Urinary bladder (tissue), 4 donors: ENCODE measurements at regions not wholly inside any gene's neighbourhood (a gene's known extent, or its start where the extent isn't known, plus 50 kb on each side); places are given as distances from the start of the nearest gene placed in this dataset. TPM values are rescaled to one million over a fixed set of nuclear protein-coding genes. Genes with fewer than 3 reads are reported as not detected.

Experiments
- DNase-seq: peaks from one replicate; pipeline ENCODE4 v3.0.0-alpha.2; 2015; ENCODE audit errors: extremely low spot score
- H3K27ac ChIP-seq: one replicate; pipeline ENCODE4 v1.5.1; 2013; ENCODE audit warnings: low read depth, mild to moderate bottlenecking, moderate library complexity
- H3K36me3 ChIP-seq: one replicate; pipeline ENCODE4 v1.6.1; 2013; ENCODE audit warnings: mild to moderate bottlenecking, moderate library complexity; ENCODE audit not compliant: insufficient read depth
- H3K4me1 ChIP-seq: one replicate; pipeline ENCODE4 v1.6.1; 2013; ENCODE audit warnings: mild to moderate bottlenecking, moderate library complexity; ENCODE audit not compliant: insufficient read depth
- H3K4me3 ChIP-seq: one replicate; pipeline ENCODE4 v1.5.1; 2013; ENCODE audit warnings: low read depth, low read length
- WGBS: extraction: QIAGEN DNeasy Blood & Tissue Kit; methylation state at CpG from one replicate; pipeline ENCODE4 v1.1.7; 2013; 5-methylcytosine and 5-hydroxymethylcytosine counted together
- small RNA-seq: library from RNA; depleted of rRNA; stranded (forward); fragments of <200 nt; gene quantifications from one replicate; pipeline ENCODE3, GENCODE V24; 2014
- donor health status: healthy with polysubstance abuse.
- donor health status: healthy.

- 15% methylated on average over 24 of the region's 24 CpGs for WGBS
- Histone ChIP-seq H3K4me1 (no peaks in the 10 kb centered on the region), H3K4me3 (no peak overlapping the region), H3K36me3 (no peaks in the 10 kb centered on the region), H3K27ac (no peak overlapping the region)
- DNase-seq: no peak
Observed at GRCh38 chr21:17454315-17455027, 58.4 kb upstream of the CXADR start.

- H3K4me3 ChIP-seq: no peak overlapping the region
- no peaks in the 10 kb centered on the region for H3K4me1 ChIP-seq
- no peaks in the 10 kb centered on the region for H3K36me3 ChIP-seq
- DNase-seq: no peak
- no peak overlapping the region for H3K27ac ChIP-seq
- 73% methylated on average over 4 of the region's 4 CpGs for WGBS
Observed at GRCh38 chr21:17455028-17455353, 57.9 kb upstream of the CXADR start.

GRCh38 chr21:17455451-17455850, 57.4 kb upstream of the CXADR start:
- Histone ChIP-seq H3K36me3 (no peaks in the 10 kb centered on the region), H3K27ac (no peak overlapping the region), H3K4me3 (no peak overlapping the region), H3K4me1 (no peaks in the 10 kb centered on the region)
- WGBS: 83% methylated on average over 6 of the region's 6 CpGs
- DNase-seq: no peak

- DNase-seq: no peak
- Histone ChIP-seq H3K4me3 (no peak overlapping the region), H3K27ac (no peak overlapping the region), H3K36me3 (no peaks in the 10 kb centered on the region), H3K4me1 (no peaks in the 10 kb centered on the region)
- WGBS: 78% methylated on average over 6 of the region's 6 CpGs
Observed at GRCh38 chr21:17458279-17458678, 54.6 kb upstream of the CXADR start.

GRCh38 chr21:17460094-17460493, 52.7 kb upstream of the CXADR start:
- Histone ChIP-seq H3K4me1 (no peaks in the 10 kb centered on the region), H3K27ac (no peak overlapping the region)

GRCh38 chr21:17461014-17461413, 51.8 kb upstream of the CXADR start:
- H3K27ac ChIP-seq: no peak overlapping the region
- H3K36me3 ChIP-seq: no peaks in the 10 kb centered on the region
- WGBS: 14% methylated on average over 3 of the region's 3 CpGs
- no peak for DNase-seq
- H3K4me3 ChIP-seq: no peak overlapping the region
- no peaks in the 10 kb centered on the region for H3K4me1 ChIP-seq

More at GRCh38 chr21:17460094-17460493, 52.7 kb upstream of the CXADR start:
- WGBS: 59% methylated on average over 2 of the region's 2 CpGs
- no peaks in the 10 kb centered on the region for H3K36me3 ChIP-seq
- DNase-seq: no peak
- no peak overlapping the region for H3K4me3 ChIP-seq

- no peak for DNase-seq
- 66% methylated on average over 4 of the region's 4 CpGs for WGBS
- Histone ChIP-seq H3K4me3 (no peak overlapping the region), H3K36me3 (no peaks in the 10 kb centered on the region), H3K4me1 (no peaks in the 10 kb centered on the region), H3K27ac (no peak overlapping the region)
Observed at GRCh38 chr21:17461582-17461981, 51.3 kb upstream of the CXADR start.

- no peak for DNase-seq
- Histone ChIP-seq H3K27ac (peak overlapping the region; percentile 32), H3K4me3 (no peak overlapping the region), H3K36me3 (no peaks in the 10 kb centered on the region), H3K4me1 (no peaks in the 10 kb centered on the region)
- WGBS: 57% methylated on average over 16 of the region's 16 CpGs
Observed at GRCh38 chr21:17462276-17462981, 50.4 kb upstream of the CXADR start.

Small RNAs in the stretch of these regions (small RNA-seq; reads per million reads assigned to genes)
- 464 reads per million, percentile 98 among the genes with 10 or more reads in this experiment for gene MIR125B2
- gene MIR99A: 1,470 reads per million, percentile 99 among the genes with 10 or more reads in this experiment
- 5,745 reads per million, percentile 100 among the genes with 10 or more reads in this experiment for gene MIRLET7C
- gene RNU1-98P: not detected
- gene RNU6-113P: not detected
- gene RNU6-426P: not detected
- not detected for gene SNORD74B
